ENCODE measurements at regions not wholly inside any gene's neighbourhood (a gene's known extent, or its start where the extent isn't known, plus 50 kb on each side); places are given as distances from the start of the nearest gene placed in this dataset.

- no peaks in the 10 kb centered on the region for H3K4me1 ChIP-seq (ENCODE audit: control insufficient read depth in 5 of 5, insufficient read depth in 5 of 5, low read length in 5 of 5)
- H3K27me3 ChIP-seq (ENCODE audit: control insufficient read depth in 3 of 3, insufficient read depth in 3 of 3, low read length in 2 of 3), result no peaks in the 10 kb centered on the region
- H3K4me3 ChIP-seq, result no peak overlapping the region
- H3K9ac ChIP-seq (ENCODE audit: insufficient read depth in 1 of 2, low read length in 2 of 2), result no peak overlapping the region
- WGBS, 2 donors, result 78 to 86% methylated on average over 5 of the region's 5 CpGs
- no peak for TF ChIP-seq CTCF (IDR thresholded peaks at IDR 0.05; ENCODE audit: control extremely low read depth, extremely low read depth)
- no peaks in the 10 kb centered on the region for H3K9me3 ChIP-seq (ENCODE audit: control insufficient read depth in 4 of 4, insufficient read depth in 3 of 4, low read length in 3 of 4)
- H3K36me3 ChIP-seq (ENCODE audit: control insufficient read depth in 4 of 4, insufficient read depth in 4 of 4, low read length in 4 of 4), result no peaks in the 10 kb centered on the region
- ATAC-seq (ENCODE audit: insufficient read depth, low FRiP score) (no peak), DNase-seq (no peak)
- no peak overlapping the region for H3K27ac ChIP-seq (ENCODE audit: low read depth in 1 of 2, low read length in 1 of 2)
Measured at GRCh38 chr12:33672836-33673577, 233.4 kb upstream of the SYT10 start.

GRCh38 chr12:33676866-33677265 lies 237.2 kb upstream of the SYT10 start:
- no peak for TF ChIP-seq CTCF (IDR thresholded peaks at IDR 0.05; ENCODE audit: control extremely low read depth, extremely low read depth)
- WGBS, 2 donors, result 81 to 89% methylated on average over 1 of the region's 1 CpG
- H3K4me1 ChIP-seq (ENCODE audit: control insufficient read depth in 5 of 5, insufficient read depth in 5 of 5, low read length in 5 of 5), result no peaks in the 10 kb centered on the region

GRCh38 chr12:33678221-33678964 lies 238.8 kb upstream of the SYT10 start:
- no peak for DNase-seq
- H3K27me3 ChIP-seq (ENCODE audit: control insufficient read depth in 3 of 3, insufficient read depth in 3 of 3, low read length in 2 of 3), result no peaks in the 10 kb centered on the region
- H3K27ac ChIP-seq (ENCODE audit: low read depth in 1 of 2, low read length in 1 of 2), result no peak overlapping the region
- no peak overlapping the region for H3K9ac ChIP-seq (ENCODE audit: insufficient read depth in 1 of 2, low read length in 2 of 2)
- WGBS, 2 donors, result 86 to 91% methylated on average over 8 of the region's 8 CpGs
- H3K4me1 ChIP-seq (ENCODE audit: control insufficient read depth in 5 of 5, insufficient read depth in 5 of 5, low read length in 5 of 5), result no peaks in the 10 kb centered on the region
- ATAC-seq (ENCODE audit: insufficient read depth, low FRiP score), result no peak
- TF ChIP-seq CTCF (IDR thresholded peaks at IDR 0.05; ENCODE audit: control extremely low read depth, extremely low read depth), result no peak
- no peaks in the 10 kb centered on the region for H3K36me3 ChIP-seq (ENCODE audit: control insufficient read depth in 4 of 4, insufficient read depth in 4 of 4, low read length in 4 of 4)
- no peak overlapping the region for H3K4me3 ChIP-seq
- no peaks in the 10 kb centered on the region for H3K9me3 ChIP-seq (ENCODE audit: control insufficient read depth in 4 of 4, insufficient read depth in 3 of 4, low read length in 3 of 4)

More at GRCh38 chr12:33676866-33677265, 237.2 kb upstream of the SYT10 start:
- Histone ChIP-seq H3K4me3 (no peak overlapping the region), H3K27me3 (ENCODE audit: control insufficient read depth in 3 of 3, insufficient read depth in 3 of 3, low read length in 2 of 3) (no peaks in the 10 kb centered on the region), H3K27ac (ENCODE audit: low read depth in 1 of 2, low read length in 1 of 2) (no peak overlapping the region), H3K9me3 (ENCODE audit: control insufficient read depth in 4 of 4, insufficient read depth in 3 of 4, low read length in 3 of 4) (no peaks in the 10 kb centered on the region), H3K36me3 (ENCODE audit: control insufficient read depth in 4 of 4, insufficient read depth in 4 of 4, low read length in 4 of 4) (no peaks in the 10 kb centered on the region), H3K9ac (ENCODE audit: insufficient read depth in 1 of 2, low read length in 2 of 2) (no peak overlapping the region)
- ATAC-seq (ENCODE audit: insufficient read depth, low FRiP score) (no peak), DNase-seq (no peak)

Measured in lung (tissue), 11 donors.